GM04504 (cell line): ENCODE measurements at regions not wholly inside any gene's neighbourhood (a gene's known extent, or its start where the extent isn't known, plus 50 kb on each side); places are given as distances from the start of the nearest gene placed in this dataset.
"Not testable (repeated sequence)": the region's sequence is repeated elsewhere in the genome, so short reads cannot be mapped to it uniquely, and the experiment has no call there.

Experiments used
- DNase-seq: peaks from one replicate; pipeline ENCODE4 v3.0.0-alpha.2; 2012; ENCODE audit warnings: low read depth

- not testable (repeated sequence) for DNase-seq
Measured at GRCh38 chr4:123537906-123538402, 141.4 kb downstream of the SPRY1 start.

DNA sequence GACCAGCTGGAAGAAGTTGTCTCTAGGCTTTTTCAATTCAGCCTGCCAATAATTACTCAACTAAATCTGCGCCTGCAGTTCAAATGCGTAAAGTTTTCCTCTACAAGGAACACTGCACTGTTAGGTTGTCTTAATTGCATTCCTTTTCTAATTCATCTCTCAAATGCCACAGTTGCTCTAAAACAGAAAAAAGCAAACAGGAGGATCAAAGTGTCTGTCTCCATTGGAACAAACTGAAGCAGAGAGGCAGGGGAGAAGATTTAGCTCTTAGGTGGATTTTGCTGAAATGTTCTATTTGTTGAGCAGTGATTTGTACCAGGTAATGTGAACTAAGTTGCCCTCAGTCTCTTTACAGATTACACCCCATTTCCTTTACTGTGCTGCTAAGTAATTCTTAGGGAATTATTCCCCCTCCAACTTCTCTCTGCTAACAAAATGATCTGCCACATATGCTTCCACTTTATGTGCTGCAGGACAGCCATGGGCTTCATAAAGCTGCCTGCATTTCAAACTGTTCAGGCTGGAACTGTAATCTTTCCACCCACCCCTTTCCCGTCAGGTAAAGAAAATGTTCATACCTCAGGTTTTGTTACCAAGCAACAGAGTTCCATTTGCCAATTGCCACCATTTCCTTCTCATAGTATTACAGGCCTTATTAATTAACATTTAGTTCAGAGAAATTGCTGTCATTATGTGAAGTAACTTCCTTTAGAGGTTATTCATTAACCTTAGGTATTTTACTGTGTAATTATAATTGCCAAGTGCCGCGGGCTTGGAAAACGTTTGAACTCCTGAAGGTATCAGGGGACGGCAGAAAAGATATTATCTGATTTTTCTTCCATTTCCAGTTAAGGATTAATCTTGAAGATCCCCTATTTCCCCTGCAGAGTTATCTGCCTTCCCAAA is 149.3 kb downstream of the SPRY1 start:
- no peak for DNase-seq

- DNase-seq = no peak
Measured at GRCh38 chr4:123546573-123547060, 150.0 kb downstream of the SPRY1 start.

DNA sequence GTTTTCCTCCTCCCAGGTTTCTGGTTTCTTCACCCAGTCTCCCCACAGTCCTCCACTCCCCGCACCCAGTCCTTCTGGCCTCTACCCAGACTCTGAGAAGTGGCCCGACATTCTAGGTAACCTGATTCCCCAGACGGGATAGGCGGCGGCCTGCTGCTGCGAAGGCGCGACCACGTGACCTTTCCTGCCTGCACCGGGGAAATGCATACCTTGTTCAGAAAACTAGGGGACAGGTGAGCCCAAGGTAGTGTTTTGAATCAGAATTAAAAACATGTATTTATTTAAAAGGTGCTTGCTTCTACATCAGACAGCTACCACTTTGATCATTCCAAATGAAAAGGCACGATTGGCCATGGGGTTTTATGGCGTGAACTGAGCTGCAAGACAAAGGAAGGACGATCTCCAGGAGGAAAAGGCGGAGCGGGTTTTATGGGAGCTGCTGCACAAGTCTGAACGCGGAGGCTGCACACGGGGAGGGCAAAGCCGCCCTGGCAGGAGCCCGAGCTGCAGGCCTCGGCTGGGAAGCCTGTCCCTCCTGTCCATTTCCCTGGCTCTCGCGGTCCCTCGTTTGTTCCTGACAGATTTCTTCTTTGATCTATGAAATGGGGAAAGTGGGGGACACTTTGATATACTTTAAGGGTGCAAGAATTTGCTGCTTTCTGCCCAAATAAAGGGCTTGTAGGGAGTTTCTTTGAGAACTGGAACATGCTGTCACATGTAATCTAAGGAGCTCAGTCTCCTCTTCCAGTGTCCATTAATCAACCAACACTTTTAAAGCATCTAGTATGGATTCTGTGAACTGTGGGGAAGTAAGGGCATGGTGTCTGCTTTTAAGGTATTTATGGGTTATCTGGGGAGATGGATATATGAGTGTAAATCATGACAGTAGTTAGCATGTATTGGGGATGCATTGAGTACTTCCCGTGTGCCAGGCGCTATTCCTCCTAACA is 150.9 kb downstream of the SPRY1 start:
- no peak for DNase-seq

DNA sequence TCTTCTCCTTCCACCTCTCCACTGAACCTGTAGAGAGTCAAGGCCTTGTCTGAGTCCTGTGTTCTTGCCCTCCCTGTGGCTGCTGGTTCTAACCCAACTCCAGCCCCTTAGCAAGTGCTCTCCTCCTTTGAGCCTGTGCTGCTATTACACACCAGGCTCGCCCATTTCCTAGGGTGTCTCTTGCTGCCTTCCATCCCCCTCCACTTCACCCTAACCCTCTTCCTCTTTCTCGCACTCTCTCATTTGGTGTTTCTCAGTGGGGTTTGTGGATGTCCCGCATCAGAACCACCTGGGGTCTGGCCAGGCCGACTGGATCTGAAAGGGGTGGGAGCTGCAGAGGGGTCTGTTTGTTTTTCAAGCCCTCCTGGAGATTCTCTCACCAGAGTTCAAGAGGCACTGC is 156.7 kb downstream of the SPRY1 start:
- DNase-seq = no peak

DNA sequence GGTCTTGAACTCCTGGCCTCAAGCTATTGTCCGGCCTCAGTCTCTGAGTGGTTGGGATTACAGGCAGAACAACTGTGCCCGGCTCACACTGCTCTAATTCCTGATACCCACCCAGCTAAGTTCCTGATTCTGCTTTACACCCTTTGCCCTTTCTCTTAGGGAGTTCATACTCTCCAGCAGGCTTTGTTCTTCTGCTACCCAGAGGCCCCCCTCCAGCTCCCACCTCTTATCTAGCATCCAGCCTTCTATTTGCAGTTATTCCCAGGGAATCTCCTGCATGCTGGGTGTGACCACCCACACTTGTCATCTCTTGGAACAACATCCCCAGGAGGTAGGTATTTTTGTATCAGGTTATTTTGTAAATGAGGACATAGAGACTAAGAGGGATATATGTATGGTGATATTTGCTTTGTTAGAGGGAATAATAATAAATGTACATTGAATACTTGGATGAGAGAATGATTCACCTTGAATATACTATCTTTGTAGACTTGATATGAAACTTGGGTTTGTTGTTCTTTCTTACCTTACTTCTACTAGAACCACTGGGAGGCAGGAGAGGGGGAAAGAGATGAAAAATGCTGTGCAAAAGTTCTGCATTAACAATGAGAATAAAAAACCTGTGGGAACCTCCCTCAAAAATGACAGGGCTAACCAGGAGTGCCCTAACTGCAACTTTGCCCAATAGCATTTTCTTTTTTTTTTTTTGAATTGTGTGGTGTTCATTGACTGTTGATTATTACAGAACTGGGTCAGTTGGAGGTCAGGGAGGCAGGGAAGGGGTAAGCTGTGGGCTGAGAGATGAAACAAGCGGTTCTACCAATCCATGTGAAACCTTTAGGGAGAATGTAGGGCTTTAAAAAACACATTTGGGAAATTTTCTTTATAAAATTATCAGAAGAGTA is 157.4 kb downstream of the SPRY1 start:
- no peak for DNase-seq

DNA sequence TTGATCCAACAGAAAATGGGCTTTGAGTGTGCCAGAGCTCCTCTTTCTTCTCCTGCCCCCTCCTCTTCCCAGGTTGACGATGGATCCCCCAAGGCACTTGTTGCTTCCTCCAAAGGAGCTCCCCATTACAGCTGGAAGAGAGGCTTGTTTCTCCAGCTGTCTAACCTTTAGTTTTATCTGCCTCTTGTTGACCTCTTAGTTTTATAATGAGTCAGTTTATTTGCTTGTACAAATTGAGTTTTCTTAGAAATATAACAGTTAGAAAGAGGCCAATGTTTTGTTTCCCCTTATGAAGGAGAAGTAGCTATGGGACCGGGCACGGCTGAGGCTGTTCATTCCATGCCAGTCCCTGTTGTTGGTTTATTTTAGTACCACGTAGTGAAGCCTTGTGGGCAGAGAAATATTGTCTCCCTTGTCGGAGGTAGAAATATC is 158.2 kb downstream of the SPRY1 start:
- no peak for DNase-seq

GRCh38 chr4:123555233-123555806 is 158.7 kb downstream of the SPRY1 start:
- no peak for DNase-seq

DNA sequence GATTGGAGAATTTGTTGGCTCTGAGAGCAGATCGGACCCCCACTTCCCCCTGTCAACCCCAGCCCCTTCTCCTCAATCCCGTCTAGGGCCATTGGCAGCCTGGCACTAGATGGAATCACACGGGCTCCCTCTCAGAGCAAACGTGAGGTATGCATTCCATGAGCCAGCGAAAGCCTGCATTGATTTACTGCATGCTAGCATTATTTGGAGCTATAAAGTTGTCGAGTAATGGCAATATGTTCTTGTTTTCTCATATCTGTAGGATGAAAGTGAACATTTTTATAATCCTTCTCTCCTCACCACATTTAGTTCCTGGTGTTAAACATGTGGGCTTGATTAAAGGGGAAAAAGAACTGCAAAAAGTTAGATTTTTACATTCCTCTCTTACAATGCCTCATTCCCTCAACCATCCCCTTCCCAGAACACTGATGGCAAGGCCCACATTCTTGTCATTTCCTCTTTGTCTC is 159.2 kb downstream of the SPRY1 start:
- no peak for DNase-seq

DNA sequence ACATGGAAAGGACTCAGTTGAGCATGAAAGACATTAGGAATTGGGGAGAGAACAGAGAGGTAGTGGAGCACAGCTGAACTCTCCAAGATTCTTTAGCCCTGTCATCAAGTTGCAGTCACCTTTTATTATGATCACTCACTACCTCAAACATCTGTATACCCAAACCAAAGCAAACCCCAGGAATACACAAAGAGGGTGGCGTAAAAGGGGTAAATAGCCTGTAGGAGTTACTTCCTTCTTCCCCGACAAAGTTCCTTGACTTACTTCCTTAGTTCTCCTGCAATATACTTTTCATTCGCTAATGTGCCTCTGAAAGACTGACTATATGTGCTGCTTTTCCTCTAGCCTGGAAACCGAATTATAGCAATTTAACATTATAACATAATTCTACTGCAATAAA is 159.9 kb downstream of the SPRY1 start:
- no peak for DNase-seq

DNA sequence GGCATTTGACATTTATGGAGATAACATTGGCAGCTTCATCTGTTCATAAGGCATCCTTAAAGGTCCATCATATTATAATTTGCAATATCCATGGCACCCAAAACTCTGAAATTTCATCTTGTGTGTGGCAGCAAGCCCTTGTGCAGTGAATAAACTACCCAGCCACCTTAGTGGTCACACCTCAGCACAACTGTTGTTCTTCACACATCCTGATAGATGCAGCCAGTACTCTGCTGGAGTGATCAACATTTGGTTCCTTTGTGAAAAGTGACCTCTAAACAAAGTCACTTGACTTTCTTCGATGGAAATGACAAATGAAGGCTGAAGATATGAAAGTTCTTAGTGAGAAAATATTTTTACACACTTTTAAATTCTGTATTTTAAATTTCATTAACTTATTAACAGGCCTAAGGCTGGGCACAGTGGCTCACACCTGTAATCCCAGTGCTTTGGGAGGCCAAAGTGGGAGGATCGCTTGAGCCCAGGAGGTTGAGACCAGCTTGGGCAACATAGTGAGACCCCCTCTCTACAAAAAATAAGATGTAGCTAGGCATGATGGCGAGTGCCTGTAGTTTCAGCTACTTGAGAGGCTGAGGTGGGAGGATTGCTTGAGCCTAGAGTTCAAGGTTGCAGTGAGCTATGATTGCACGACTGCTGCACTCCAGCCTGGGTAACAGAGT is 161.4 kb downstream of the SPRY1 start:
- DNase-seq = no peak

- DNase-seq = no peak
Measured at GRCh38 chr4:123558865-123559264, 162.3 kb downstream of the SPRY1 start.

DNA sequence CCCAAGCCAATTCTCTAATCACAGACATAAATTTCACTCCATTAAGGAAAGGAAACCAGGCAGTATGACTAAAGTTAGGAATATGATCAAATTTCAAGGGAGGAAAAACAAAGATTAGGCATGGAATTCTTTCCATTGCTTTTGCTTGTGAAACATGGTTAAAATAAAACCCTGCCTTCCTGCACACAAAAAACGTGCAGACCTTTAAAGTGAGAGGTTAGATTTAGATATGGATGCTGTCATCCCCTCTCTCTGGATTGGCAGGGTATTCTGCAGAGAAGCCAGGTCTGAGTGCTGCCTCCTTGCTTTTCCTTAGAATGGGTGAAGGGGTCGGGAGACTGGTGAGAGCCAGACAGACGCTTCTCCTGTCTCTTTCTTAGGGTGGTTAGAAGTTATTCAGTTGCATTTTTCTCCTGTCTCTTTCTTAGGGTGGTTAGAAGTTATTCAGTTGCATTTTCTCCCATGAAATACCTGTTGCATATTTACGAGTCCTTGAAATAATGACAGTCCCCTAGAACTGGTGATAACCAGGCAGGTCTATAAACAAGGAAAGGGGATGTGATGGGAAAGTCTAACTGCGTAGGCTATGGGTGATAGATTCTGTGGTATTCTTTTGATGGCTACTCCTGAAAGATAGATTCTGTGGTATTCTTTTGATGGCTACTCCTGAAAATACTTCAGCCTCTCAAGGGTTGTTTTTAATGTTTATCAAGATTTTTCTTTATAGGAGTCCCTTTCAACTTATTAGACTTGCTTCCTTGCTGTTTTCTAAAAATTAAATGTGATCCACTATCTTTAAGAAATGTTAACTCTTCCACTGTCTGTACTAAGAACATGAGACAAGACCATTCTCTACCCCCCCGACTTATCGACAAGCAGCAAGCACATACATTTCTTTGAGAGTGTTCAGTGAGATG is 163.6 kb downstream of the SPRY1 start:
- no peak for DNase-seq

GRCh38 chr4:123561525-123561924 is 164.9 kb downstream of the SPRY1 start:
- no peak for DNase-seq

GRCh38 chr4:123562994-123563750 is 166.6 kb downstream of the SPRY1 start:
- no peak for DNase-seq

- peak; percentile 40 for DNase-seq
Measured at GRCh38 chr4:123564758-123565346, 168.3 kb downstream of the SPRY1 start.

GRCh38 chr4:123568936-123569335 is 172.3 kb downstream of the SPRY1 start:
- DNase-seq = no peak

DNA sequence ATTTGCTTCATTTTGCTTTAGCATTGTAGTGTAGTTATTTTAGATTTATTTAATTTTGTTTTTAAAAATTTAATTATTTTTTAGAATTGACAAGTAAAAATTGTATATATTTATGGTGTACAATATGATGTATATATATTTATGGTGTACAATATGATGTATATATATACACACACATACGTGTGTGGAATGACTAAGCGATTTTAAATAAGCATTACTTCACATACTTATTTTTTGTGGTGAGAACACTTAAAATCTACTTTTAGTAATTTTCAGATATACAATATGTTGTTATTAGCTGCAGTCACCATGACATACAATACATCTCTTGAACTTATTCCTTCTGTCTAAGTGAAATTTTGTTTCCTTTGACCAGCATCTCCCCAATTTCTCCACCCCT is 172.9 kb downstream of the SPRY1 start:
- no peak for DNase-seq
